GM10266 (cell line): ENCODE measurements at regions not wholly inside any gene's neighbourhood (a gene's known extent, or its start where the extent isn't known, plus 50 kb on each side); places are given as distances from the start of the nearest gene placed in this dataset.

Experiments used
- DNase-seq: peaks from one replicate; pipeline ENCODE4 v3.0.0; 2012; ENCODE audit errors: extremely low spot score
- TF ChIP-seq, protein P1 (sequence below): IDR thresholded peaks from 2 replicates; pipeline ENCODE4 v1.5.1; 2012; ENCODE audit warnings: mild to moderate bottlenecking, low read depth; ENCODE audit not compliant: control insufficient read depth, insufficient read depth; ENCODE audit errors: missing control alignments

- DNase-seq = no peak
- TF ChIP-seq, protein P1, sequence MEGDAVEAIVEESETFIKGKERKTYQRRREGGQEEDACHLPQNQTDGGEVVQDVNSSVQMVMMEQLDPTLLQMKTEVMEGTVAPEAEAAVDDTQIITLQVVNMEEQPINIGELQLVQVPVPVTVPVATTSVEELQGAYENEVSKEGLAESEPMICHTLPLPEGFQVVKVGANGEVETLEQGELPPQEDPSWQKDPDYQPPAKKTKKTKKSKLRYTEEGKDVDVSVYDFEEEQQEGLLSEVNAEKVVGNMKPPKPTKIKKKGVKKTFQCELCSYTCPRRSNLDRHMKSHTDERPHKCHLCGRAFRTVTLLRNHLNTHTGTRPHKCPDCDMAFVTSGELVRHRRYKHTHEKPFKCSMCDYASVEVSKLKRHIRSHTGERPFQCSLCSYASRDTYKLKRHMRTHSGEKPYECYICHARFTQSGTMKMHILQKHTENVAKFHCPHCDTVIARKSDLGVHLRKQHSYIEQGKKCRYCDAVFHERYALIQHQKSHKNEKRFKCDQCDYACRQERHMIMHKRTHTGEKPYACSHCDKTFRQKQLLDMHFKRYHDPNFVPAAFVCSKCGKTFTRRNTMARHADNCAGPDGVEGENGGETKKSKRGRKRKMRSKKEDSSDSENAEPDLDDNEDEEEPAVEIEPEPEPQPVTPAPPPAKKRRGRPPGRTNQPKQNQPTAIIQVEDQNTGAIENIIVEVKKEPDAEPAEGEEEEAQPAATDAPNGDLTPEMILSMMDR = no peak
These were observed 681.6 kb upstream of the GJE1 start for GRCh38 chr6:141451181-141451510.

- TF ChIP-seq, protein P1 = no peak
- no peak for DNase-seq
These were observed 686.6 kb upstream of the GJE1 start for GRCh38 chr6:141445928-141446628.

- no peak for DNase-seq
- TF ChIP-seq, protein P1 = no peak
These were observed 688.9 kb upstream of the GJE1 start for GRCh38 chr6:141443668-141444289.

- no peak for DNase-seq
- TF ChIP-seq, protein P1 = no peak
These were observed 689.7 kb upstream of the GJE1 start for GRCh38 chr6:141443032-141443431.

GRCh38 chr6:141439513-141439912 is 693.2 kb upstream of the GJE1 start:
- DNase-seq = no peak
- TF ChIP-seq, protein P1 = no peak

DNA sequence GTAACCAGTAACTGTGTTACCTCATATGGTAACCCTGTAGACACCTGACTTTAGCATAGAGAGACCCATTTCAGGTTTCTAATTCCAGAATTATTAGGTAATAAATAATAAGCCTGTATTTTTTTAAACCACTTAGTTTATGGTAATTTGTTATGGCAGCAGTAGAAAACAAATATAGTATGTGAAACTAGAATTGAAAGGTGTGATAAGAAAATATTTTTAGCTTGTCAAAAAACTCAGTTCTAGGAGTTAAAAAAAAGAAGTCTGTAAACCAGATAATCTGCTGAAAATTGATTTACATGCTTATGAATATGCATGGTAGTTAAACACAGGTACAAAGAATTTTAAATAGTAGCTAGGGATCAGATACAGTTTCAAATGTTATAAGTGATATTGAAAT is 695.0 kb upstream of the GJE1 start:
- no peak for DNase-seq

GRCh38 chr6:141437011-141437410 is 695.7 kb upstream of the GJE1 start:
- no peak for DNase-seq
- TF ChIP-seq, protein P1 = no peak

More for the DNA sequence above, 695.0 kb upstream of the GJE1 start:
- TF ChIP-seq, protein P1 = no peak
